Forelimb muscle (tissue), 1 donor: ENCODE measurements at regions not wholly inside any gene's neighbourhood (a gene's known extent, or its start where the extent isn't known, plus 50 kb on each side); places are given as distances from the start of the nearest gene placed in this dataset.
A peak's percentile ranks its signal among the peaks of the same experiment; 100 is the strongest.
"Not testable (repeated sequence)": the region's sequence is repeated elsewhere in the genome, so short reads cannot be mapped to it uniquely, and the experiment has no call there.

Experiments
- DNase-seq: peaks from one replicate; pipeline ENCODE4 v3.0.0-alpha.2; 2013; ENCODE audit warnings: low read depth

DNA sequence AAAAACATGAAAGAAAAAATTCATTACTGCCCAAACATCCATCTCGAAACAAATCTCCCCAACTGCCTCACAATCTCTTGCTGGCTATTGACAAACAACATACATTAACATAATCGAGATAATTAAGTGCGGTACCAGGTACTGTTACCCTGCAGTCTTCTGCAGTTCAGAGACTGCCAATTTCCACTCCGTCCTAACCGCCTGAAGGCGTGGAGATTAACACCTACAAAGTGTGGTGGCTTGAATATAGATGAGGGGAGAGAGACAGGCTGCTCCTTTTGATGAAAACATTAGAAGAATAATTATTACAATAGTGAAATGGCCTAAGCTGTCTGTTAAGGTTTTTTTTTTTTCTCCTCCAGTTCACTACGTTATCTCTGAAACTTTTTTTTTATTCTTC, 258.9 kb upstream of the SOX4 start:
- no peak for DNase-seq

DNA sequence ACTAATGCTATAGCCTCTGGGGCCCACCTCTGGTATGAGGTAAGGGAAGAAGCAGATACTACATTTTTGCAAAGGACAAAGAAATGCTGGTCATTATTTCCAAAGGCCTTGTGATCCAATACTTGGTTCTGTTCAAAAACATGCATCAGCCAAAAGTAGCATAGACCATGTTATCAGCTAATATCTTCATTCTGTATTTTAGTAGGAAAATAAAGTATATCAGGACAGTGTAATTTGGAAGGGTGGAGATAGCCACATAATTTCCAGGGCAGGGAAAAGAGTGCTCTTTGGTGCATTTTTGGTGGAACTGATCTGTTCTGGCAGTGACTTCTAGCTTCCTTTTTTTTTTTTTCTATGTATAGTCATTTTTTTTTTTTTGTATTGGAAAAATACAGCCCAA, 258.0 kb upstream of the SOX4 start:
- DNase-seq: no peak

DNA sequence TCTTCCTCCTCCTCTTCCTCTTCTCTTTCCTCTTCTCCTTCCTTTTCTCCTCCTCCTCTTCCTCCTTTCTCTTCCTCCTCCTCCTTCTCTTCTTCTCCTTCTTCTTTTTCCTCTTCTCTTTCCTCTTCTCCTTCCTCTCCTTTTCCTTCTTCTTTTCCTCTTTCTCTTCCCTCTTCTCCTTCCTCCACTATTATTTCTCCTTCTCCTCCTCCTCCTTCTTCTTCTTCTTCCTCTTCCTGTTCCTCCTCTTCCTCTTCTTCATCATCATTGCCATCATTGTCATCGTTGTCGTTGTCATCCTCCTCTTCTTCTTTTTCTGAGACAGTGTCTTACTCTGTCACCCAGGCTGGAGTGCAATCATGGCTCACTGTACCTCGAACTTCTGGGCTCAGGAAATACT, 256.3 kb upstream of the SOX4 start:
- no peak for DNase-seq

DNA sequence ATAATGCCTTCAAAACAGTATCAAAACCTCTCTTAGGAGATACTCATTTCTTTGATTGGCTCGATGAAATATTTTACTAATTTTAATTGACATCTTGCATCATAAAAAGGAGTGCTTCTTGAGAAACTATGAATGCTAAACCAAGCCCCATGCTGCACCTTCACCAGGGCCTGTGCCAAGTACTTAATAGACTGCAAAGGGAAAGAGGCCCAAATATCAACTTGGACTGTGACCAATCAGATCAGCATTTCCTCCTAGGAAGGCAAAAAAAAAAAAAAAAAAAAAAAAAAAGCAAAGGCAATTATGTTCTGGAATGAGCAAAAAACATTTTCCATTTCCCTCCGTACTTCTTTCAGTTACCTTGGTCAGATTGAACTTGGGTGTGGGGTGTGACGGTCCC, 253.0 kb upstream of the SOX4 start:
- no peak for DNase-seq

DNA sequence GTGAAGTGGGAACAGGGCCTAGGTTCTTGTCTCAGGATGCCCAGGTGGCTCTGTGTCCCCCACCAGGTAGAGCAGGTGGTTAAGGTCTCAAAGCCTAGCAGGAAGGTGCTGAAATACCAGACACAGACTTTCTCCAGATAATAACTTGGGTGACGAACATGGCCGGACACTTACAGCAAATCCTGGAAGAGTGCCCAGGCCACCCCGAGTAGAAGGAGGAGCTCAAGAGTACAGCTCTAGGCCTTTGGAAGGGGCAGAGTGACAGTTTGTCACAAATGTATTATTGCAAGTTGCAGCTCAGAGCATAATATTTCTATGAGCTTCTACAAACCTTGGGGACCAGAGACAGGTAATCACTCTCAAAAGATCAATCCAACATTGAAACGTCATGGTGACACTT, 251.6 kb upstream of the SOX4 start:
- DNase-seq: no peak

DNA sequence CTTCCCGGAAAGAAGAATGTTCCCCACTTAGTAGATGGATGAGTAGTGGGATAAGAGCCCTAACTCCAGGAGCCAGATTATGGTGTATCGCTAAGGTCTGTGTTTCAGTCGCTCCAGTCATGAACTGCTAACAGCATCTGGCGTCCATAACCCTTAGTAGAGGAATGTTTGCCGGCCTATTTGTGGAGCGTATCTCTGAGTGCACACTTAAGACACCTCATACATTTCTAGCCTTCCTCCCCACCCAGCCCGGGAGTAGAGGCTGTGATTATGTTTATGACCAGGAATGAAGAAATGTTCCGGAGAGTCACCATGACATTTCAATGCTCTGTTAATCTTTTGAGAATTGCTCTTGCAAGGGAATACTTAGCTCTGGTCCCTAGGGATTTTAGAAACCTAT, 251.1 kb upstream of the SOX4 start:
- DNase-seq: no peak

DNA sequence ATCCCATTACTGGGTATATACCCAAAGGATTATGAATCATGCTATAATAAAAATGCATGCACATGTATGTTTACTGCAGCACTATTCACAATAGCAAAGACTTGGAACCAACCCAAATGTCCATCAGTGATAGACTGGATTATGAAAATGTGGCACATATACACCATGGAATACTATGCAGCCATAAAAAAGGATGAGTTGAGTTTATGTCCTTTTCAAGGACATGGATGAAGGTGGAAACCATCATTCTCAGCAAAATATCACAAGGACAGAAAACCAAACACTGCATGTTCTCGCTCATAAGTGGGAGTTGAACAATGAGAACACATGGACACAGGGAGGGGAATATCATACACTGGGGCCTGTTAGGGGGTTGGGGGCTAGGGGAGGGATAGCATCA, 247.8 kb upstream of the SOX4 start:
- DNase-seq: not testable (repeated sequence)

DNA sequence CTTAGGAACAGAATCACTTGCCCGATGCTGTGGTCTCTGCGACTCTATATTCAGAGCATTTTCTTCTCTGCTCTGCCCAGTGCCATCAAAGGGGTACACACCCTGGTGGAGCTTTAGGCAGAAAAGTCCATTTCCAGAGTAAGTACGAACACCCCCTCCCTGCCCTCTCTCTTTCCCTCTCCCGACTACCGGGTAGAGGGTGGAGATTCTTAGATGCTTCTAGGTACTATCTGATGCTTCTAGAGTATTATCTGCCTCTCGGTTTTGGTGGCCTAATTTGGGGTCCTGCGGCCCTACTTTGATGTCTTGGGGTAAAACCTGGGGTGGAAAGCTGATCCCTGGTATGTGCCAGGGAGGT, 245.4 kb upstream of the SOX4 start:
- DNase-seq: no peak

DNA sequence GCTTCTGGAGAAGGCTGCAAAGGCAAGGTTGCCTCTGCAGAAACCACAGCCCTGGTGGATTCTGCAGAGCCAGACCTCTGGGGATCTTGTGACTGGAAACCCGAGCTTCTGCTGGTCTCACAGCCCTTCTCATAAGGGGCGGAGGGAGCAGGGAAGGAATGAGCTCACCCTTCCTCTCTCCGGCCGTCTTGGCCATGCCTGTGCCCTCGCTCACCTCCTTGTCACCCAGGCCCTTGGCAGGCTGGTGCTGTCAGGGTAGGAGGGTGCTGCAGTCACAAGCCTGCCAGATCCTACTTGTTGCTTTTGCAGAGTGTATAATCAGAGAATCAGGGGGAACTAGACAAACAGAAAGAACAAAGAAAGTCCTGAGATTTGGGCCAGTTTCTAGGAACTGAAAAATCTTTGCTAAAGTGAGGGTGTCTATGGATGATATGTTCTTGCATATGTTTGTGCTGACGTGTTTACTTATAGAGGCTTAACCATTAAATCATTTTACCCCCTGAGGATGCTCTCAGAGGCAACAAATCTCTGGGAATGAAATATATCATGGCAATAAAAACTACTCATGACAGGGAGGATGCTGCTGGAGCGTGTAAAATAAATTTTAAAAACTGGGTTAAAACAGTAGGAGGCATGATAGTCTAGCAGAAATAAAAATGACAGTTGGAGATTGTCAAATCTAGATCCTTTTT, 244.9 kb upstream of the SOX4 start:
- no peak for DNase-seq

DNA sequence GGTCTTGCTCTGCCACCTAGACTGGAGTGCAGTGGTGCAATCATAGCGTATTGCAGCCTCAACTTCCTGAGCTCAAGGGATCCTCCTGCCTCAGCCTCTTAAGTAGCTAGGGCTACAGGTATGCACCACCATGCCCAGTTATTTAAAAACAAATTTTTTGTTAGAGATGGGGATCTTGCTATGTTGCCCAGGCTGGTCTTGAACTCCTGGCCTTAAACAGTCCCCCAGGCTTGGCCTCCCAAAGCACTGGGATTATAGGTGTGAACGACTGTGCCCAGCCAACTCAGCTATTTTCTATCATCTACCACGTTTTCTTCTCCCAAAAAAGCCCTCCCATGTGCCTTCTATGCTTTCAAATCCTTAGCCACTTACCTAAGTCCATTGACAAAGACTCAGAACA, 243.7 kb upstream of the SOX4 start:
- no peak for DNase-seq

DNA sequence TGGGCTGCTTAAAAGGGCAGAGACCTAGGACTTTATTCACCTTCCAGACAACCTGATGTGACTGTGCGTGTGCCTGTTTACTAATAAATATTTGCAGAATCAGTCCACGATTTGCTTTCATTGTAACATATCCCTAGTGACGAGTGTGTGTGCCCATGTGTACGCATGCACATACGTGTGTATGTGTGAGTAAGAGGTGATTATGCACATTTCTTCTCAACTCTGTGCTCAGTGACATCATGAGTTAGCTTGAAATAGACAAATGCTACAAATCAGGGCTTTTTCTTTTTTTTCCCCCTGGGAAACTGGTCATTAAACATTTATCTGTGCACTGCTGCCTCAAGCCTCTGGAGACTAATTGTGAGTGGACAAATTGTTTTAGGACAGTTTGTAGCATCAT, 242.6 kb upstream of the SOX4 start:
- no peak for DNase-seq

DNA sequence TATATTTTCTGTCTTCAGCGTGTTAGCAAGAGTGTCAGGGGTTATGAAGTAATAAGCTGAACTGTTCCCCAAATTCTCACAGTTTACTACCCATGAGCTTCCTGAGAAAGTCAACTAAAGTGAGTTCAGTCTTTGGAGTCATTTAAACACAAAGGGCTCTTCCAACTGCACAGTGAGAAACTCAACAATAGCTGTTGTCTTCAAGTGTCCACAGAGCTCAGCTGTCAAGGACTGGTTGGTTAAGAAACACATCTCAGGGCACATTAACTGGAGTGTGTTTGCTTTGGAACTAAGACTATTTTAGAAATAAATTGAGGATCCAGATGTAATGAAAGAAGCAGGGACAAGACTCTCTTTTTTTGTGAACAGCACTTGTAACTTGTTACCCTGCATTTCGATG, 241.4 kb upstream of the SOX4 start:
- DNase-seq: no peak

DNA sequence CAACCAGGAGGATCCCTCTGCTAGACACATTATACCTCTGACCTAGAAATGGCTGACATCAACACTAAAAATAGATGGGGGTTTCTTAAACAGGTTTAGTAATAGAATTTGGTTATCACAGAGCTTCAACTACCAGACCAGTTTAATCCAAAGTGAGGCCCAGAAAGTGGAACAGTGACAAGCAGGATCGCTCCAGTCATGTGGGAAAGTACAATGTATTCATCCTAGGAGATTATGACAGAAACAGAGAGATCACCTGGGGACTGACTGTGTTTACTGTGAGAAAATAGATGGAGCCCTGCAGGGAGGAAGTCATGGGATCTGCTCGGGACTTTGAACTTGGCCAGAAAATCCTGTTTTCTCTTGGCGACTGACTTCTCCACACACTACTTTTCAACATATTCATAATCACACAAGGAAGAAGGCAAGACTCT, 238.7 kb upstream of the SOX4 start:
- DNase-seq: no peak

DNA sequence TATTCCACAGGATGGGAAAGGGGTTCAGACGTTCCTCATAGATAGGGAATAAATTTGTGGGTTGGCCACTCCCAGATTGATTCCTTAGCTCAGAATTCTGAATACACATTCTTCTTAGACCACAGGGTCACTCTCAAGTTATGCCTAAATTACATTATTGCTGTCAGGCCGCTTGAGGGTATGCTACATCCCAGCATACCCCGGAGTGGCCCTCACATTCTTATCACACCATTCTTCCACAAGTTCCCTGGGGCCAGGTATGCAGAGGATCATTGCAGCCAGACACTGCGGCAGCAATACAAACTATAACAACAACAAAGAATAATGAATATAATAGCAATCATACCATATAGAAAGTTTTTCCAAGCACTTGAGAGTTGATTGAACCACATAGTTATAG, 237.9 kb upstream of the SOX4 start:
- no peak for DNase-seq

DNA sequence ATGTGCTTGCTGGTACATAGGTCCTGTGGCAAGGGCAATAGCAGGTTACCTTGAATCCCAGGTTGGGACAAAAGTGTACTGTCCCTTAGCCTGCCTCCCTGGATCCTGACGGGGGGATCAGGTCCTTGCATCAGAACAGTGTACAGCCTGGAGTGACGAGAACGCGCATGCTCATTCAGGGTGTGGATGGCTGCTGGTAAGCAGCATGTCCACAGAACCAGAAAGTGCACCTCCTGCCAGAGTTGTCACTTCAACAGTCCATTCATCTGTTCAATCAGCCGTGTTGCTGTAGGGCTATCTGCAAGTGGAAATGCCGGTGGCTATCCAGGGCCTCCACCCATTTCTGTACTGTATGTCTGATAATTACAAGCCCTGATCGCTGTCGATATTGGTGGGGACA, 236.3 kb upstream of the SOX4 start:
- DNase-seq: no peak

DNA sequence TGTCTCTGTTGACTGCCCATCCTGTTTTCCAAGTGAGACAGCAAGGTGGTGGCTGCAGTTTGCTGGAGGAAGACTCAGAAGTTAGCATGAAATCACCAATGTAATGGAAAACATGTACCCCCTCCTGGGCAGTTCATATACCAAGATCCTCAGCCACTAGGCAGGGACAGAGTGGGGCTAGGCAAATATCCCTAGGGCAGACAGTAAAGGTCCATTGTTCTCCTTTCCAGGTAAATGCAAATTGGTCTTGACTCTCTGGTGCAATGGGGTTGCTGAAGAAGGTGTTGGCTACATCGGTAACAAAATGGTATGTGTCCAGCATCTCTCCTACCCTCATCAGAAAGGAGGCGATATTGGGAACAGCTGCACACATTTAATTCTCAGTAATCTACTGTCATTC, 233.6 kb upstream of the SOX4 start:
- DNase-seq: no peak

DNA sequence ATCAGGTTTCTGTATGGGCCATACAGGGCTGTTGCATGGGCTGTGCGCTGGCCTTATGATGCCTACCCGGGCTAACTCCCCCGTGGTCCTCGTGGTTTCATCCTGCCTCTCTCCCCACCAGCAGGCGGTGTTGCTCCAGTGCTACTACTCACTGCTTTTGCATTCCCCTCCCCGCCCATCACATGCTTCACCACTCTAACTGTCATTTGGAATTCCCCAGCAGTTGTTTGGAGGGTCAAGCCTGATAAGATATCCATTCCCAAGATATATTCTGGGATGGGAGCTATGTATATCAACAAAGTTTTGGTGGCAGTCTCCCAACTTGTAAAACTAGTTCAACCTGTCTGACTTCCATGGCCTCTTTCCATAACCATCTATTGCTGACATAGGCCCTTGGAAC, 233.2 kb upstream of the SOX4 start:
- DNase-seq: no peak

DNA sequence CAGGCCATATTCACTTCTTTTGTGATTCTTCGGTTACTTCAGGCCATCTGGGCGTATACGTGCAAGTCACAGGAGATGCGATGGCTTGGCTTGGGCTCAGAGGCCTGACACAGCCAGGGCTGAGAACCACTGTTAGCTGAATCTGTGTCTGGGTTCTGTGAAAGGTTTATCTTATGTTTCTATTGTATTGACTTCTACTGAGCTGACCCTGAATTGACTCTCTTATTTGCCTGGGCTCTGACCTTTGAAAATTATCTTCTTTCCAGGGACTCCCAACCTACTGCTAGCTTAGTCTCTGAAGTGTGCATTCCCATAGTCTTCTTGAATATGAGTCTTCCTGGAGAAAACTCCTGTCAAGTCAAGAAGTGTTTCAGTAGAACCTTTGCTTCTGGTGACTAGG, 226.4 kb upstream of the SOX4 start:
- no peak for DNase-seq

DNA sequence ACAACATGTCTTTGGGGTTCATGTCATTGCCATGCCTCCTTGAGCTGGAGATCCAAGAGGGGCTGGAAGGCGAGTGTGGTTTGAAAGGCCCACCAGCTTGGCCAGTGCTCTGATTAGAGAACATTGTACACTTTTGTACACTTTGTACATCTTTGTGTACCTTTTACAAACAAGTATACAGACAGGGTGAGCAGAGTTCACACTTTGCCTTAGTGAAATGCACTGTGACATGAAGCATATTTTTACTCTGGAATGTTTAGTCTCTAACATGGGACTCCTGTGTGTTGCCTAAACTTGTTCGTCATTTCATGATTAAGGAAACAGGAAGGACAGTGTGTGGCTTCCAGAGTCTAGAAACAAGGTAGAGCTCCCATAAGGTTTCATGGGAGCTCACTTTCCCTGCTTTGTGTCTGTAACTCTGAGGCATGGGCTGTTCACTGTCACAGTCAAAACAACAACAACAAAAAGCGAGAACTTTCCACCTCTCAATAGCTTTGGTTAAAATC, 225.8 kb upstream of the SOX4 start:
- DNase-seq: no peak

DNA sequence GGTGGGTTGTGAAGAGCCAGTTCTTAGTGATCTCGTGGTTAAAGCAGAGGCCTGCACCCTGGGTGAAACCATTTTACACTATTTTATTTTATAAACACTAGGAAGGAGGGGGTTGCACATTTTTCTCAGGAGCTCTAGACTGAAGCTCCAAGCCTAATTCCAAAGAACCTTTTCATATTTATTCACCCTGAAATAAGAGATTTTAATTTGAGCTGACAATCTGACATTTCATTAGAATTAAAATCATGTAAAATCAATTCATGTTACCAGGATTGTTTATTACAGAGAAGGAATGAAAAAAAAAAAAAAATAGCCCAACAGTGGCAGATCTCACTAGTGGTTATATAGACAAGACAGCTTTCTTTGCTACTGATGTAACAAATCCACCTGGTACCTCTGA, 222.5 kb upstream of the SOX4 start:
- no peak for DNase-seq

DNA sequence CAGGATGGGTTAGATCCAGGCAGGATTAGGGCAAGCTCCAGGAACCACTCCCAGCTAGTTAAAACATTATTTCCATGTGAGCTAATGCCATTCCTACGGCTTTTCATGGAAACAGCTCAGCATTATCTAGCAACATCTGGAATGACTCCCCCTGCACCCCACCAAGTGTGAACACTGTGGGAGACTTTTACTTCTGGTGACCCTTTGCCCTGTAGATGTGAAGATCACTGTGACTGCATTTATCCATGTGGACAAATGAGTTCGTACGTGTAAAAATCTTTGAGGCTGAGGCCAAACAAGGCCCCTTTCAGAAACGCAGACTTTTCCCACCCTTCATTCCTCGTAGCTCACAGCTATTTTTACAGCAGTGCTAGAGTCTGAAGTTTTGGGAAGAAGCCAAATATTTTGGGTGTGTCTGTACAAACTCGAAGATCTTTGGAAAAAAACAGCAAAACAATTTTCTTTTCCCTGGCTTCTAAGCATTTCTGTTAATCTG, 221.8 kb upstream of the SOX4 start:
- peak; percentile 68 for DNase-seq

DNA sequence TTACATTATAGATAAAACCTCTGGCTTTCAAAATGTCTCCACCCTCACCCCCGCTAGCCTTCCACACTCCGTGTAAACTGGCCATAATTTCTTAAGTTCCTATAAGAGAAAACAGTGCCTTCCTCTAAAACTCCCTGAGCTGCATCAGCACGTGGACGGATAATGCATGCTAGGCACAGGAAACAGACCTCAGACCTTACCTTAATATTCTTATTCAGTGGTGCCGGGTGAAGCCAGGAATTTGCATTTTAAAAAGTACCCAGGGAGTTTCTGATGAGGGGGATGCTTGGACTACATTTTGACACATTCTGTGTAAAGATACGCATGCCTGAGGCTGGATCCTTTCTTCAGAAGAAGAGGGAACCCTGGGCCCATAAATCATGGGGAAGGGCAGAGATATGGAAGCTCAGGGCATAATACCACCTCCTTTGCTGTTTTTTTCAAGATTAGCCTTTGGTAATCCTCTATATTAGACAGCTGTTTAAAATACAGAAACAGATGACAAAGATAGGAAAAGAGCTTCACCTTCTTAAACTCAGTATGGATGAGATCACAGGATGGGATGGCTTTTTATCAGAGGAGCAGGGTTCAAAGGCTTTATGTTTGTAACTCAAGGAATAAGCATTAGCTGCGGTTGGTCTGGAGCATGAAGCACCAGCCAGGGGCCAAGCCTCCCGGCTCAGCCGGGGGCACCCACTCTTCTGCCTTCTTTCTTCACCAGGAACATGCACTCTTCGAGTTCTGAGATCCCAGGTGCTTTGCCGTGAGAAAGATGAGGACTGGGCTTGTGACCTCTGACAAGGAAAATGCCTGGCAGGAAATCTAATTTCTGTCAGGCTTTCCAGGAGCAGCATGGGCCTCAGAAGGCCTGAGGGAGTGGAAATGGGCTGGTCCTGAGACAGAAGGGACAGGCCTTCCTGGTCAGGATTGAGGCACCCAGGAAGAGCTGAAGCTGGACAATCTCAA, 218.1 kb upstream of the SOX4 start:
- DNase-seq: no peak

DNA sequence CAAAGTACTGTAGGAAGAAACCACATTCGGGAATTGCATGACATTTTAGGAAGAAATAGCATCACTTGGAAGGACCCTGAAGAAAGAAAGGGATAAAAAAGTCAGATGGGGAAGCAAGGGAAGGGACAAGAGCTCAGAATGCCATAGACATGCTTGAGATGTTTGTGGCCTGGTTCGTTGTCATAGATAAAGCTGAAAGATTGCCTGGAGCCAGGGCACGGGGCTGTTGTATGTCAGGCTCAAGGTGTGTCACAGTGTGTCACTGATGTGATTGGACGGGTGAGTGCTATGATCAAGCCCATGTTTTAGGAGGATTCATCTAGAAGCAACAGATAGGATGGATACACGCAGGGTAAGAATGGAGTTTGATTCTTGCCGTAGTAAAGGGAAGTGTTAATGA, 216.2 kb upstream of the SOX4 start:
- DNase-seq: no peak
